ENCODE measurements at regions not wholly inside any gene's neighbourhood (a gene's known extent, or its start where the extent isn't known, plus 50 kb on each side); places are given as distances from the start of the nearest gene placed in this dataset.

- TF ChIP-seq EZH2phosphoT487 (IDR thresholded peaks at IDR 0.05; ENCODE audit: unreplicated experiment) = no peak
- TF ChIP-seq CTCF (conservative IDR thresholded peaks at IDR 0.05; ENCODE audit: low read depth in 2 of 2) = no peak
- TF ChIP-seq REST (IDR thresholded peaks at IDR 0.05; ENCODE audit: unreplicated experiment) = no peak
- no peak for TF ChIP-seq JUNB (IDR thresholded peaks at IDR 0.05; ENCODE audit: unreplicated experiment)
- TF ChIP-seq EZH2 (IDR thresholded peaks at IDR 0.05; ENCODE audit: low read depth, unreplicated experiment) = no peak
- no peak for TF ChIP-seq ZNF462 (CRISPR knock-in tag; IDR thresholded peaks at IDR 0.05)
- TF ChIP-seq POLR2AphosphoS5 (IDR thresholded peaks at IDR 0.05; ENCODE audit: low read depth) = no peak
- no peak for TF ChIP-seq NANOG (IDR thresholded peaks at IDR 0.05; ENCODE audit: borderline replicate concordance)
- TF ChIP-seq CREB1 (CRISPR knock-in tag; IDR thresholded peaks at IDR 0.05; ENCODE audit: low read depth) = no peak
- TF ChIP-seq ETS1 (IDR thresholded peaks at IDR 0.05) = no peak
- no peak for TF ChIP-seq ZNF114 (CRISPR knock-in tag; IDR thresholded peaks at IDR 0.05)
These were observed 76.5 kb upstream of the SYT13 start for GRCh38 chr11:45362636-45363035.

Data from GM23338 (cell line).